Panc1 (cell line): ENCODE measurements at regions not wholly inside any gene's neighbourhood (a gene's known extent, or its start where the extent isn't known, plus 50 kb on each side); places are given as distances from the start of the nearest gene placed in this dataset.

Experiments used
- SIN3A ChIP-seq: IDR thresholded peaks from 2 replicates; pipeline ENCODE4 v1.6.1; 2012; ENCODE audit warnings: low read depth, mild to moderate bottlenecking, low read length, moderate library complexity, borderline replicate concordance; ENCODE audit not compliant: insufficient read depth
- TCF7L2 ChIP-seq: IDR thresholded peaks from 2 replicates; pipeline ENCODE4 v1.6.1; 2011; ENCODE audit warnings: mild to moderate bottlenecking, low read depth, low read length, inconsistent platforms
- TF ChIP-seq, protein P1 (sequence below): fragments of 450-650 bp; IDR thresholded peaks from 2 replicates; pipeline ENCODE4 v1.5.1; 2017; ENCODE audit warnings: mild to moderate bottlenecking
- TF ChIP-seq, protein P2 (sequence below), 2 experiments: IDR thresholded peaks; 2 replicates each; pipeline ENCODE4 v1.6.1; 2011 to 2012; ENCODE audit warnings: low read depth in 2 of 2, control low read depth in 1 of 2, low read length in 1 of 2, mild to moderate bottlenecking in 1 of 2, moderate library complexity in 1 of 2; ENCODE audit not compliant: insufficient read depth in 1 of 2

DNA sequence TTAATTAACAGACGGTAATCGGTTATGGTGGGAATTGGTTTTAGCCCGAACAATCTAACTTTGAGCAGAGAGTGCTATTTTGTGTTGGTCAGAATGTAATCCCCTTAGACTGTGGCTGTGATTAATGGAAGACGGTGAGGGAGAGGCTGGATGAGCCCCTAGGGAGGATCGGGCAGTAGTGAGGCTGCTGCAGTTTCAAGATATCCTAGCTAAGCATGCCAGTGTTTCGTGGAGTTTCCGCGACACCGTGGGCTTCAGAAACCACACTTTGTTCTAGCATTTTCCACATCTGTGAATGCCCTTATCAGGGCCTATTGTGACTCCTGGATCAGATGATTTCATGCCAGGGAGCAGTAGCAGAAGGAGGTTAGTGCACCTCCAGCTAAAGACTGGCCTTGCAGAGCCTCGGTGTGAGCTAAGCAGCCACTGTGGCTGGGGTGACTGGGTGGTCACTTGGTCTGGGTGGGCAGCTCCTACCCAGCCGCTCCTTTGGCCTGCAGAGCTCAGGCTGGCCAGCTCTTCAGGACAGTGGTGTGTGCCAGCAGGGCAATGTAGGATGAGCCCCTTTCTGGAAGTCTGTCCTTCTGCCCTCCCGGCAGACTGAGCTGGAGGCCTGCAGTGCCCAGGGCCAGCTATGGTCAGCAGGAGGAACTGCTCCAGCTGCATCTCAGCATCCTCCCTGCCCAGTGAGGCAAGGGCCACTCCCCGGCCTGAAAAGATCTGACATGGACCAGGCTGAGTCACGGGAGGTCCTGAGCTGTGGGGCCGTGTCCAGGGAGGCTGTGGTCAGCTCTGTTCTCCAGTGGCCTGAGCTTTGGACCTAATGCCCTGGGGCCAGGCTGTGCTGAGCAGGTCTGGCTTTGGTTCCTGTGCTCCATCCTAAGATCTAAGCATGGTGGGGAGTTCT lies 142.6 kb upstream of the GPC1 start:
- TF ChIP-seq, protein P1, sequence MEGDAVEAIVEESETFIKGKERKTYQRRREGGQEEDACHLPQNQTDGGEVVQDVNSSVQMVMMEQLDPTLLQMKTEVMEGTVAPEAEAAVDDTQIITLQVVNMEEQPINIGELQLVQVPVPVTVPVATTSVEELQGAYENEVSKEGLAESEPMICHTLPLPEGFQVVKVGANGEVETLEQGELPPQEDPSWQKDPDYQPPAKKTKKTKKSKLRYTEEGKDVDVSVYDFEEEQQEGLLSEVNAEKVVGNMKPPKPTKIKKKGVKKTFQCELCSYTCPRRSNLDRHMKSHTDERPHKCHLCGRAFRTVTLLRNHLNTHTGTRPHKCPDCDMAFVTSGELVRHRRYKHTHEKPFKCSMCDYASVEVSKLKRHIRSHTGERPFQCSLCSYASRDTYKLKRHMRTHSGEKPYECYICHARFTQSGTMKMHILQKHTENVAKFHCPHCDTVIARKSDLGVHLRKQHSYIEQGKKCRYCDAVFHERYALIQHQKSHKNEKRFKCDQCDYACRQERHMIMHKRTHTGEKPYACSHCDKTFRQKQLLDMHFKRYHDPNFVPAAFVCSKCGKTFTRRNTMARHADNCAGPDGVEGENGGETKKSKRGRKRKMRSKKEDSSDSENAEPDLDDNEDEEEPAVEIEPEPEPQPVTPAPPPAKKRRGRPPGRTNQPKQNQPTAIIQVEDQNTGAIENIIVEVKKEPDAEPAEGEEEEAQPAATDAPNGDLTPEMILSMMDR, result no peak
- TF ChIP-seq, protein P2, sequence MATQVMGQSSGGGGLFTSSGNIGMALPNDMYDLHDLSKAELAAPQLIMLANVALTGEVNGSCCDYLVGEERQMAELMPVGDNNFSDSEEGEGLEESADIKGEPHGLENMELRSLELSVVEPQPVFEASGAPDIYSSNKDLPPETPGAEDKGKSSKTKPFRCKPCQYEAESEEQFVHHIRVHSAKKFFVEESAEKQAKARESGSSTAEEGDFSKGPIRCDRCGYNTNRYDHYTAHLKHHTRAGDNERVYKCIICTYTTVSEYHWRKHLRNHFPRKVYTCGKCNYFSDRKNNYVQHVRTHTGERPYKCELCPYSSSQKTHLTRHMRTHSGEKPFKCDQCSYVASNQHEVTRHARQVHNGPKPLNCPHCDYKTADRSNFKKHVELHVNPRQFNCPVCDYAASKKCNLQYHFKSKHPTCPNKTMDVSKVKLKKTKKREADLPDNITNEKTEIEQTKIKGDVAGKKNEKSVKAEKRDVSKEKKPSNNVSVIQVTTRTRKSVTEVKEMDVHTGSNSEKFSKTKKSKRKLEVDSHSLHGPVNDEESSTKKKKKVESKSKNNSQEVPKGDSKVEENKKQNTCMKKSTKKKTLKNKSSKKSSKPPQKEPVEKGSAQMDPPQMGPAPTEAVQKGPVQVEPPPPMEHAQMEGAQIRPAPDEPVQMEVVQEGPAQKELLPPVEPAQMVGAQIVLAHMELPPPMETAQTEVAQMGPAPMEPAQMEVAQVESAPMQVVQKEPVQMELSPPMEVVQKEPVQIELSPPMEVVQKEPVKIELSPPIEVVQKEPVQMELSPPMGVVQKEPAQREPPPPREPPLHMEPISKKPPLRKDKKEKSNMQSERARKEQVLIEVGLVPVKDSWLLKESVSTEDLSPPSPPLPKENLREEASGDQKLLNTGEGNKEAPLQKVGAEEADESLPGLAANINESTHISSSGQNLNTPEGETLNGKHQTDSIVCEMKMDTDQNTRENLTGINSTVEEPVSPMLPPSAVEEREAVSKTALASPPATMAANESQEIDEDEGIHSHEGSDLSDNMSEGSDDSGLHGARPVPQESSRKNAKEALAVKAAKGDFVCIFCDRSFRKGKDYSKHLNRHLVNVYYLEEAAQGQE (IDR thresholded peaks at IDR 0.05; ENCODE audit: insufficient read depth in 1 of 2, low read depth in 2 of 2, low read length in 1 of 2), result no peak
- TF ChIP-seq TCF7L2 (no peak), SIN3A (no peak)
